ENCODE measurements at regions not wholly inside any gene's neighbourhood (a gene's known extent, or its start where the extent isn't known, plus 50 kb on each side); places are given as distances from the start of the nearest gene placed in this dataset.

GRCh38 chr4:3676196-3676595 lies 90.0 kb upstream of the ADRA2C start:
- TF ChIP-seq POLR2A (IDR thresholded peaks at IDR 0.05) = no peak
- TF ChIP-seq, protein P1, sequence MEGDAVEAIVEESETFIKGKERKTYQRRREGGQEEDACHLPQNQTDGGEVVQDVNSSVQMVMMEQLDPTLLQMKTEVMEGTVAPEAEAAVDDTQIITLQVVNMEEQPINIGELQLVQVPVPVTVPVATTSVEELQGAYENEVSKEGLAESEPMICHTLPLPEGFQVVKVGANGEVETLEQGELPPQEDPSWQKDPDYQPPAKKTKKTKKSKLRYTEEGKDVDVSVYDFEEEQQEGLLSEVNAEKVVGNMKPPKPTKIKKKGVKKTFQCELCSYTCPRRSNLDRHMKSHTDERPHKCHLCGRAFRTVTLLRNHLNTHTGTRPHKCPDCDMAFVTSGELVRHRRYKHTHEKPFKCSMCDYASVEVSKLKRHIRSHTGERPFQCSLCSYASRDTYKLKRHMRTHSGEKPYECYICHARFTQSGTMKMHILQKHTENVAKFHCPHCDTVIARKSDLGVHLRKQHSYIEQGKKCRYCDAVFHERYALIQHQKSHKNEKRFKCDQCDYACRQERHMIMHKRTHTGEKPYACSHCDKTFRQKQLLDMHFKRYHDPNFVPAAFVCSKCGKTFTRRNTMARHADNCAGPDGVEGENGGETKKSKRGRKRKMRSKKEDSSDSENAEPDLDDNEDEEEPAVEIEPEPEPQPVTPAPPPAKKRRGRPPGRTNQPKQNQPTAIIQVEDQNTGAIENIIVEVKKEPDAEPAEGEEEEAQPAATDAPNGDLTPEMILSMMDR (IDR thresholded peaks at IDR 0.05) = no peak
- 50% methylated on average over 2 of the region's 7 CpGs for WGBS (ENCODE audit: insufficient coverage, low coverage, low lambda C conversion rate, missing lambda C conversion rate)
- Histone ChIP-seq H3K27ac (no peak overlapping the region), H3K36me3 (no peaks in the 10 kb centered on the region), H3K9me3 (no peaks in the 10 kb centered on the region), H3K4me1 (no peaks in the 10 kb centered on the region), H3K27me3 (no peaks in the 10 kb centered on the region), H3K4me3 (no peak overlapping the region)
- intact Hi-C loops (cut with DNase I) = no loop called here
- no peak for DNase-seq
- no peak for ATAC-seq

DNA sequence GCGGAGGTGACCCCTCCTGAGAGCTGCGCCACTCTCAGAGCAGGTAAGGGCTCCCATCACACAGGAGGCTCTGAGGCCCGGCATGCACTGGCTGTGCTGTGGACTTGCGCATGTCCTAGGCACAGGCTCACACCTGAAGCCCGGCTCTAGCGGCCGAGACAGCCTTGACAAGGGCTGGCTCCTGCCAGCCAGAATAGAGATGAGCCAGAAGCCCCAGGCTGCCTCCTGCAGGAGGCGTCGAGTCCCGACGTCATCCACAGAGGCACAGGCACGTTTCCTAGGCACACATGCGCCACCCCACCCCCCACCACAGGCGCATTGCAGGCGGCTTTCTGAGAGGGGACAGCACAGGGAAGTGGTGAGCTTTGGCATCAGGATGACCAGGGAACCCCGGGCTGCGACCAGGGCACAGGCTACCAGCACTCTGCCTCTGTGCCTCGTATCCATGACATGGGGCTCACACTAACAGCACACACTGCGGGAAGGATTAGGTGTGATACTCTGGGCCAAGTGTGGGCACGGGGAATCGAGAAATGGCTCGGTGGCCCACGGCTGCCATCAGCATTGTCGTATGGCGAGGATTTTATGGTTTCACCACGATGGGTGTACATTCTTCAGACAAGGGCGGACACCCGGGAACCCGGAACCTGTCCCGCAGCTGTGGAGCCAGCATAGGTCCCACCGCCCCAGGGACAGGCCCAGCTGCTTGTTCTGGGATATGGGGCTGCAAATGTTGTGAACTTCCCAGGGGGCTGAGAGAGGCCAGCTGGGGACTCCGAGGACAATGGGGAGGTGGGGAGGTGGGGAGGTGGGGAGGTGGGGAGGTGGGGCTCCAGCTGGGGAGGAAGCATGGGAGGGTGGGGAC lies 90.7 kb upstream of the ADRA2C start:
- TF ChIP-seq, protein P1 (IDR thresholded peaks at IDR 0.05) = no peak
- ATAC-seq = no peak
- peak in 1 of 3 donors; percentile 19 for DNase-seq
- intact Hi-C loops (cut with DNase I) = no loop called here
- 49% methylated on average over 12 of the region's 32 CpGs for WGBS (ENCODE audit: insufficient coverage, low coverage, low lambda C conversion rate, missing lambda C conversion rate)
- no peaks in the 10 kb centered on the region for H3K9me3 ChIP-seq
- no peaks in the 10 kb centered on the region for H3K27me3 ChIP-seq
- no peak overlapping the region for H3K27ac ChIP-seq
- no peaks in the 10 kb centered on the region for H3K4me1 ChIP-seq
- no peaks in the 10 kb centered on the region for H3K36me3 ChIP-seq
- no peak overlapping the region for H3K4me3 ChIP-seq

GRCh38 chr4:3674479-3674851 lies 91.7 kb upstream of the ADRA2C start:
- WGBS (ENCODE audit: insufficient coverage, low coverage, low lambda C conversion rate, missing lambda C conversion rate) = 55% methylated on average over 2 of the region's 7 CpGs
- Histone ChIP-seq H3K9me3 (no peaks in the 10 kb centered on the region), H3K36me3 (no peaks in the 10 kb centered on the region), H3K4me3 (no peak overlapping the region), H3K27me3 (no peaks in the 10 kb centered on the region), H3K27ac (no peak overlapping the region), H3K4me1 (no peaks in the 10 kb centered on the region)
- ATAC-seq (peak in 3 of 4 donors; percentile 35 to 58 (median 40)), DNase-seq (peak in 1 of 3 donors; percentile 51)
- no peak for TF ChIP-seq POLR2A (IDR thresholded peaks at IDR 0.05)
- TF ChIP-seq, protein P1 (IDR thresholded peaks at IDR 0.05) = no peak
- intact Hi-C loops (cut with DNase I) = no loop called here

DNA sequence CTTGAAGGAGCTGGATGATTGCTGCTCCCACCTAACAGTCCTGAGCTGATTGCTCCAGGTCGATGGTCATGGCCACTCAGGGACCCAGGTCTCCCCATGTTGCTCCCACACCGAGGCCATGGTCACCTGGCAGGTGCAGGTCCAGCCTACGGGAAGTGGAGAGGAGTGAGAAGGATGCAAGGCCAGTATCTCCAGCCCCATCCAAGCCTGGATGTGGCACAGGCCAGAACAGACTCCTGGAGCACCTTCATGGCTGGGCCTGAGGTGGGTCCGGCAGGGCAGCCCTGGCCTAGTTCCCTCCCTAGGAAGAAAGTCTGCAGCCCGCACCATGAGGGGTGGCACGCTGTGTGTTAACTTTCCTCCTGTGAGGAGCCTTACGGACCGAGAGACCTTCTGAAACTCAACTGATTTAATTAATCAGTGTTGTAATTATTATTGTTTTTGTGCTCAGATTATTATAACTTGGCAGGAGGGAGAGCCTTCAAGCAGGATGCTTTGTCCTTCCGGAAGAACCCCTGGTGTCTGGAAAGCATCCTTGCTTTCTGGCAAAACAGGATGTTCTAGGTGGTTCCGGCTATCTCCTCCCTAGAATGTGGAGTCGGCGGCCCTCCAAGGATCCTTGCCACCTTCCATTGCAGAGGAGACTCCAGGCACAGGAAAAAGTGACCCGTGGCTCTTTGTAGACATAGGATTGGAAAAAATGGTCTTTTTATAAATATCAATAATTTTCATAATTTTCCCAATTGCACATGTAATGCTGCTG lies 92.3 kb upstream of the ADRA2C start:
- Histone ChIP-seq H3K27ac (no peak overlapping the region), H3K27me3 (no peaks in the 10 kb centered on the region), H3K4me3 (no peak overlapping the region), H3K9me3 (no peaks in the 10 kb centered on the region), H3K4me1 (no peaks in the 10 kb centered on the region), H3K36me3 (no peaks in the 10 kb centered on the region)
- intact Hi-C loops (cut with DNase I) = no loop called here
- 46% methylated on average over 4 of the region's 13 CpGs for WGBS (ENCODE audit: insufficient coverage, low coverage, low lambda C conversion rate, missing lambda C conversion rate)
- no peak for TF ChIP-seq POLR2A (IDR thresholded peaks at IDR 0.05)
- TF ChIP-seq, protein P1 (IDR thresholded peaks at IDR 0.05) = no peak
- peak; percentile 23 to 50 (median 40) for ATAC-seq
- DNase-seq = peak in 1 of 3 donors; percentile 37
